ENCODE measurements at regions not wholly inside any gene's neighbourhood (a gene's known extent, or its start where the extent isn't known, plus 50 kb on each side); places are given as distances from the start of the nearest gene placed in this dataset.

- no peaks in the 10 kb centered on the region for H3K9me3 ChIP-seq (ENCODE audit: control insufficient read depth in 1 of 2, insufficient read depth in 1 of 2, low read length in 2 of 2)
- intact Hi-C loops (cut with DNase I, micrococcal nuclease): no loop called here
- no peaks in the 10 kb centered on the region for H3K27me3 ChIP-seq (ENCODE audit: control insufficient read depth in 1 of 2, insufficient read depth in 2 of 2, low read length in 2 of 2)
- no peak overlapping the region for H3K27ac ChIP-seq (ENCODE audit: low read depth in 1 of 2, low read length in 2 of 2)
- Mint-ChIP-seq H3K27ac (no peak overlapping the region), H3K9me3 (peaks cover 3% of the 10 kb centered on the region), H3K4me1 (ENCODE audit: low read depth) (no peaks in the 10 kb centered on the region), H3K36me3 (ENCODE audit: low read depth) (no peaks in the 10 kb centered on the region), H3K27me3 (peaks cover 4% of the 10 kb centered on the region), H3K4me3 (no peak overlapping the region)
- ATAC-seq (ENCODE audit: poor library complexity): no peak
- POLR2A ChIA-PET: no interaction called here
- no peak for DNase-seq
- H3K4me3 ChIP-seq (ENCODE audit: low read length): no peak overlapping the region
- CTCF ChIA-PET: no interaction called here
- TF ChIP-seq, protein P1, sequence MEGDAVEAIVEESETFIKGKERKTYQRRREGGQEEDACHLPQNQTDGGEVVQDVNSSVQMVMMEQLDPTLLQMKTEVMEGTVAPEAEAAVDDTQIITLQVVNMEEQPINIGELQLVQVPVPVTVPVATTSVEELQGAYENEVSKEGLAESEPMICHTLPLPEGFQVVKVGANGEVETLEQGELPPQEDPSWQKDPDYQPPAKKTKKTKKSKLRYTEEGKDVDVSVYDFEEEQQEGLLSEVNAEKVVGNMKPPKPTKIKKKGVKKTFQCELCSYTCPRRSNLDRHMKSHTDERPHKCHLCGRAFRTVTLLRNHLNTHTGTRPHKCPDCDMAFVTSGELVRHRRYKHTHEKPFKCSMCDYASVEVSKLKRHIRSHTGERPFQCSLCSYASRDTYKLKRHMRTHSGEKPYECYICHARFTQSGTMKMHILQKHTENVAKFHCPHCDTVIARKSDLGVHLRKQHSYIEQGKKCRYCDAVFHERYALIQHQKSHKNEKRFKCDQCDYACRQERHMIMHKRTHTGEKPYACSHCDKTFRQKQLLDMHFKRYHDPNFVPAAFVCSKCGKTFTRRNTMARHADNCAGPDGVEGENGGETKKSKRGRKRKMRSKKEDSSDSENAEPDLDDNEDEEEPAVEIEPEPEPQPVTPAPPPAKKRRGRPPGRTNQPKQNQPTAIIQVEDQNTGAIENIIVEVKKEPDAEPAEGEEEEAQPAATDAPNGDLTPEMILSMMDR (IDR thresholded peaks at IDR 0.05): no peak
- no peaks in the 10 kb centered on the region for H3K4me1 ChIP-seq (ENCODE audit: insufficient read depth, low read length)
- no peaks in the 10 kb centered on the region for H3K36me3 ChIP-seq (ENCODE audit: insufficient read depth, low read length)
Observed at GRCh38 chr6:169008641-169009257, 244.9 kb downstream of the THBS2 start.

GRCh38 chr6:169005166-169005565 is 248.5 kb downstream of the THBS2 start:
- H3K9me3 ChIP-seq (ENCODE audit: control insufficient read depth in 1 of 2, insufficient read depth in 1 of 2, low read length in 2 of 2): no peaks in the 10 kb centered on the region
- DNase-seq (no peak), ATAC-seq (ENCODE audit: poor library complexity) (no peak)
- no peaks in the 10 kb centered on the region for H3K36me3 ChIP-seq (ENCODE audit: insufficient read depth, low read length)
- Mint-ChIP-seq H3K36me3 (ENCODE audit: low read depth) (no peaks in the 10 kb centered on the region), H3K4me3 (no peak overlapping the region), H3K27me3 (peaks cover 4% of the 10 kb centered on the region), H3K9me3 (no peaks in the 10 kb centered on the region), H3K4me1 (ENCODE audit: low read depth) (no peaks in the 10 kb centered on the region), H3K27ac (no peak overlapping the region)
- TF ChIP-seq, protein P1 (IDR thresholded peaks at IDR 0.05): no peak
- intact Hi-C loops (cut with DNase I, micrococcal nuclease): no loop called here
- H3K27ac ChIP-seq (ENCODE audit: low read depth in 1 of 2, low read length in 2 of 2): no peak overlapping the region
- no peaks in the 10 kb centered on the region for H3K27me3 ChIP-seq (ENCODE audit: control insufficient read depth in 1 of 2, insufficient read depth in 2 of 2, low read length in 2 of 2)
- no peak overlapping the region for H3K4me3 ChIP-seq (ENCODE audit: low read length)
- ChIA-PET CTCF (no interaction called here), POLR2A (no interaction called here)
- no peaks in the 10 kb centered on the region for H3K4me1 ChIP-seq (ENCODE audit: insufficient read depth, low read length)

GRCh38 chr6:169000022-169000421 is 253.6 kb downstream of the THBS2 start:
- Mint-ChIP-seq H3K4me1 (ENCODE audit: low read depth) (no peaks in the 10 kb centered on the region), H3K36me3 (ENCODE audit: low read depth) (no peaks in the 10 kb centered on the region), H3K27me3 (peaks cover 4% of the 10 kb centered on the region), H3K27ac (no peak overlapping the region), H3K9me3 (no peaks in the 10 kb centered on the region), H3K4me3 (no peak overlapping the region)
- no peaks in the 10 kb centered on the region for H3K4me1 ChIP-seq (ENCODE audit: insufficient read depth, low read length)
- TF ChIP-seq, protein P1 (IDR thresholded peaks at IDR 0.05): no peak
- ATAC-seq (ENCODE audit: poor library complexity) (no peak), DNase-seq (no peak)
- POLR2A ChIA-PET: no interaction called here
- intact Hi-C loops (cut with DNase I, micrococcal nuclease): no loop called here
- no peaks in the 10 kb centered on the region for H3K27me3 ChIP-seq (ENCODE audit: control insufficient read depth in 1 of 2, insufficient read depth in 2 of 2, low read length in 2 of 2)
- peaks cover 0 to 3% of the 10 kb centered on the region in 2 experiments for H3K9me3 ChIP-seq (ENCODE audit: control insufficient read depth in 1 of 2, insufficient read depth in 1 of 2, low read length in 2 of 2)
- no peak overlapping the region for H3K27ac ChIP-seq (ENCODE audit: low read depth in 1 of 2, low read length in 2 of 2)
- H3K36me3 ChIP-seq (ENCODE audit: insufficient read depth, low read length): no peaks in the 10 kb centered on the region
- no peak overlapping the region for H3K4me3 ChIP-seq (ENCODE audit: low read length)
- CTCF ChIA-PET: no interaction called here
